ENCODE measurements at regions not wholly inside any gene's neighbourhood (a gene's known extent, or its start where the extent isn't known, plus 50 kb on each side); places are given as distances from the start of the nearest gene placed in this dataset.

- no peak overlapping the region for H3K4me3 Mint-ChIP-seq
- intact Hi-C loops (cut with micrococcal nuclease), result no loop called here
- H3K27me3 Mint-ChIP-seq, result peaks cover 2% of the 10 kb centered on the region
- no peak overlapping the region for H3K27ac Mint-ChIP-seq
- no peaks in the 10 kb centered on the region for H3K9me3 Mint-ChIP-seq
- H3K36me3 Mint-ChIP-seq (ENCODE audit: low read depth), result no peaks in the 10 kb centered on the region
- DNase-seq, result no peak
- H3K4me1 Mint-ChIP-seq, result no peaks in the 10 kb centered on the region
Measured at GRCh38 chr9:107394264-107394663, 95.3 kb downstream of the KLF4 start.

GRCh38 chr9:107390778-107391177 lies 98.8 kb downstream of the KLF4 start:
- intact Hi-C loops (cut with micrococcal nuclease), result no loop called here
- Mint-ChIP-seq H3K9me3 (no peaks in the 10 kb centered on the region), H3K4me1 (no peaks in the 10 kb centered on the region), H3K36me3 (ENCODE audit: low read depth) (no peaks in the 10 kb centered on the region), H3K27me3 (peaks cover 2% of the 10 kb centered on the region), H3K4me3 (no peak overlapping the region), H3K27ac (no peak overlapping the region)
- DNase-seq, result no peak

GRCh38 chr9:107390279-107390678 lies 99.3 kb downstream of the KLF4 start:
- DNase-seq, result no peak
- peaks cover 2% of the 10 kb centered on the region for H3K27me3 Mint-ChIP-seq
- no peaks in the 10 kb centered on the region for H3K36me3 Mint-ChIP-seq (ENCODE audit: low read depth)
- no peak overlapping the region for H3K27ac Mint-ChIP-seq
- intact Hi-C loops (cut with micrococcal nuclease), result no loop called here
- H3K9me3 Mint-ChIP-seq, result no peaks in the 10 kb centered on the region
- no peak overlapping the region for H3K4me3 Mint-ChIP-seq
- no peaks in the 10 kb centered on the region for H3K4me1 Mint-ChIP-seq

- intact Hi-C loops (cut with micrococcal nuclease), result no loop called here
- Mint-ChIP-seq H3K4me1 (no peaks in the 10 kb centered on the region), H3K36me3 (ENCODE audit: low read depth) (no peaks in the 10 kb centered on the region), H3K9me3 (no peaks in the 10 kb centered on the region), H3K27me3 (peaks cover 2% of the 10 kb centered on the region), H3K4me3 (no peak overlapping the region), H3K27ac (no peak overlapping the region)
- DNase-seq, result no peak
Measured at GRCh38 chr9:107389617-107390071, 99.9 kb downstream of the KLF4 start.

DNA sequence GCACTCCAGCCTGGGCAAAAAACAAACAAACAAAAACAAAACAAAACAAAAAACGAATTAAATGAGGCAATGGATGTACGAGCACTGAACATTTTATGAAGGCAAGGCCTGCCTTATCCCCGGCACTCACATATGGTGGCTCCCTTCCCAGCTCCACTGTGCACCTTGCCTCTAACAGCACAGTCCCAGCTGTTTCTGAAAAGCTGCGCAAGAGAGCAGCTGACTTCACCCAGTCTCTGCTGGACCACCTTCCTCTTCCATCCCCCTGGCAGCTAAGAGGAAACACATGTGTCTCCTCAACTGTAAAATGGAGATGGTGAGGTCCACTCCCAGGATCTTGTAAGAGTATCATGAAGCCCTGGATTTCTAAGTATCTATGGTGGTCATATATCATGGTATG lies 100.7 kb downstream of the KLF4 start:
- H3K36me3 Mint-ChIP-seq (ENCODE audit: low read depth), result no peaks in the 10 kb centered on the region
- no peaks in the 10 kb centered on the region for H3K9me3 Mint-ChIP-seq
- no peak overlapping the region for H3K4me3 Mint-ChIP-seq
- DNase-seq, result no peak
- intact Hi-C loops (cut with micrococcal nuclease), result no loop called here
- no peak overlapping the region for H3K27ac Mint-ChIP-seq
- no peaks in the 10 kb centered on the region for H3K27me3 Mint-ChIP-seq
- no peaks in the 10 kb centered on the region for H3K4me1 Mint-ChIP-seq

GRCh38 chr9:107387409-107387808 lies 102.2 kb downstream of the KLF4 start:
- intact Hi-C loops (cut with micrococcal nuclease), result no loop called here
- H3K4me1 Mint-ChIP-seq, result no peaks in the 10 kb centered on the region
- no peaks in the 10 kb centered on the region for H3K9me3 Mint-ChIP-seq
- no peak overlapping the region for H3K27ac Mint-ChIP-seq
- no peak for DNase-seq
- H3K4me3 Mint-ChIP-seq, result no peak overlapping the region
- H3K36me3 Mint-ChIP-seq (ENCODE audit: low read depth), result no peaks in the 10 kb centered on the region
- H3K27me3 Mint-ChIP-seq, result peaks cover 2% of the 10 kb centered on the region

GRCh38 chr9:107386396-107386795 lies 103.2 kb downstream of the KLF4 start:
- Mint-ChIP-seq H3K27me3 (peaks cover 5% of the 10 kb centered on the region), H3K9me3 (no peaks in the 10 kb centered on the region)
- intact Hi-C loops (cut with micrococcal nuclease), result no loop called here

More at GRCh38 chr9:107386396-107386795, 103.2 kb downstream of the KLF4 start:
- Mint-ChIP-seq H3K36me3 (ENCODE audit: low read depth) (no peaks in the 10 kb centered on the region), H3K4me1 (no peaks in the 10 kb centered on the region), H3K27ac (no peak overlapping the region), H3K4me3 (no peak overlapping the region)
- DNase-seq, result no peak
